Liver (tissue), 3 donors: ENCODE measurements at regions not wholly inside any gene's neighbourhood (a gene's known extent, or its start where the extent isn't known, plus 50 kb on each side); places are given as distances from the start of the nearest gene placed in this dataset.

ENCODE experiments used
- JUND ChIP-seq, 2 donors: IDR thresholded peaks; 2 replicates each; pipeline ENCODE4 v1.6.1; 2016; ENCODE audit warnings: antibody characterized with exemption in 2 of 2
- YY1 ChIP-seq: IDR thresholded peaks from 2 replicates; pipeline ENCODE4 v1.6.1; 2016; ENCODE audit warnings: antibody characterized with exemption, mild to moderate bottlenecking
- TF ChIP-seq, protein P1 (sequence below): fragments of 150-350 bp; IDR thresholded peaks from 2 replicates; pipeline ENCODE4 v1.5.1; 2017; ENCODE audit warnings: improper control_type of control experiment, low read depth, low read length; ENCODE audit not compliant: missing input control
- TF ChIP-seq, protein P2 (sequence below): IDR thresholded peaks from 2 replicates; pipeline ENCODE4 v1.6.1; 2016; ENCODE audit warnings: antibody characterized with exemption
- donor health status: healthy.
- donor health status: healthy.

DNA sequence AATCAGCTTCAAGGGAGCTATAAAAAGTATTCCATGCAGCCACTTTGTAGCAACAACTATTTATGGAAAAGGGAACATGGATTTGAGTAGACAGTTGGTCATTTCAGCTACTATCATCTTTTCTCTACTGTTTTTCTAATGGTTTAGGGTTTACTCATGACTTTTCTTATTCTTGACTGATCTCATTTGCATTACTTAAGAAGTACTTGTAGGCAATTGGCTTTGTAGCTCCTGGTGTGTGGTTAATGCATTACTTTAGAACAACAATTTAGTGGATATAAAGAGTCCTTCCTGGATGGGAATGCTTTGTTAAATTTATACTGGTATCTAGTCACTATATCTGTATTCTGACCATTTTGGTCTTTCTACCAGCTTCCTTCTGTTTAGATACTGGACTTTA, 59.8 kb upstream of the NTRK2 start:
- TF ChIP-seq, protein P1, sequence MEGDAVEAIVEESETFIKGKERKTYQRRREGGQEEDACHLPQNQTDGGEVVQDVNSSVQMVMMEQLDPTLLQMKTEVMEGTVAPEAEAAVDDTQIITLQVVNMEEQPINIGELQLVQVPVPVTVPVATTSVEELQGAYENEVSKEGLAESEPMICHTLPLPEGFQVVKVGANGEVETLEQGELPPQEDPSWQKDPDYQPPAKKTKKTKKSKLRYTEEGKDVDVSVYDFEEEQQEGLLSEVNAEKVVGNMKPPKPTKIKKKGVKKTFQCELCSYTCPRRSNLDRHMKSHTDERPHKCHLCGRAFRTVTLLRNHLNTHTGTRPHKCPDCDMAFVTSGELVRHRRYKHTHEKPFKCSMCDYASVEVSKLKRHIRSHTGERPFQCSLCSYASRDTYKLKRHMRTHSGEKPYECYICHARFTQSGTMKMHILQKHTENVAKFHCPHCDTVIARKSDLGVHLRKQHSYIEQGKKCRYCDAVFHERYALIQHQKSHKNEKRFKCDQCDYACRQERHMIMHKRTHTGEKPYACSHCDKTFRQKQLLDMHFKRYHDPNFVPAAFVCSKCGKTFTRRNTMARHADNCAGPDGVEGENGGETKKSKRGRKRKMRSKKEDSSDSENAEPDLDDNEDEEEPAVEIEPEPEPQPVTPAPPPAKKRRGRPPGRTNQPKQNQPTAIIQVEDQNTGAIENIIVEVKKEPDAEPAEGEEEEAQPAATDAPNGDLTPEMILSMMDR: no peak
- TF ChIP-seq, protein P2, sequence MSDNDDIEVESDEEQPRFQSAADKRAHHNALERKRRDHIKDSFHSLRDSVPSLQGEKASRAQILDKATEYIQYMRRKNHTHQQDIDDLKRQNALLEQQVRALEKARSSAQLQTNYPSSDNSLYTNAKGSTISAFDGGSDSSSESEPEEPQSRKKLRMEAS: no peak
- no peak for TF ChIP-seq JUND (IDR thresholded peaks at IDR 0.05)
- TF ChIP-seq YY1: no peak
